B cell (primary cell): ENCODE measurements at regions not wholly inside any gene's neighbourhood (a gene's known extent, or its start where the extent isn't known, plus 50 kb on each side); places are given as distances from the start of the nearest gene placed in this dataset.

Experiments
- ATAC-seq: fragments of 200-7000 bp; cut with Tn5 transposase; one replicate; pipeline ENCODE4 v1.10.0; 2021; ENCODE audit warnings: low read depth, mild to moderate bottlenecking, moderate number of reproducible peaks, moderate library complexity
- CTCF ChIA-PET: fragments of 350-600 bp; sonication (Branson Sonifier 250); formaldehyde crosslinking; loops from one replicate; lab custom pipeline; 2021; ENCODE audit warnings: antibody characterized with exemption, inconsistent platforms; lab: Charles Lee
- POLR2A ChIA-PET: fragments of 350-600 bp; sonication (Branson Sonifier 250); formaldehyde crosslinking; loops from one replicate; lab custom pipeline; 2021; ENCODE audit warnings: antibody characterized with exemption; lab: Charles Lee
- DNase-seq: peaks from one replicate; pipeline ENCODE4 v3.0.0; 2013
- H2AFZ ChIP-seq: 2 replicates; pipeline ENCODE4 v1.6.1; 2012; ENCODE audit warnings: mild to moderate bottlenecking, low read depth, low read length; ENCODE audit not compliant: insufficient read depth, poor library complexity, severe bottlenecking
- H3K27ac ChIP-seq, 2 donors: 1 replicate in 1 of 2; 2 replicates in 1 of 2; pipeline ENCODE4 v1.5.1; 2012 to 2013; ENCODE audit warnings: low read length in 2 of 2, mild to moderate bottlenecking in 2 of 2, moderate library complexity in 1 of 2
- H3K27me3 ChIP-seq, 4 experiments: fragments of 200-600 bp in 1 of 4; sonication (generic) in 1 of 4; replicated peaks in 1 of 4; 1 replicate in 2 of 4; 2 replicates in 2 of 4; pipeline versions ENCODE4 v1.6.1 to v1.7.0; 2013 to 2016; ENCODE audit warnings: low read length in 3 of 4, mild to moderate bottlenecking in 2 of 4, mixed read lengths in 1 of 4, moderate library complexity in 1 of 4; ENCODE audit not compliant: insufficient read depth in 4 of 4, control insufficient read depth in 3 of 4; ENCODE audit errors: control extremely low read depth in 1 of 4
- H3K36me3 ChIP-seq, 2 experiments: replicated peaks in 1 of 2; 1 replicate in 1 of 2; 2 replicates in 1 of 2; pipeline versions ENCODE4 v1.6.1 to v1.7.1; 2013; ENCODE audit warnings: low read length in 1 of 2; ENCODE audit not compliant: insufficient read depth in 2 of 2, control insufficient read depth in 1 of 2; ENCODE audit errors: control extremely low read depth in 1 of 2, extremely low read depth in 1 of 2
- H3K4me1 ChIP-seq, 2 donors: fragments of 200-600 bp in 1 of 2; sonication (generic) in 1 of 2; 1 replicate in 1 of 2; 2 replicates in 1 of 2; pipeline versions ENCODE4 v1.5.1 to v1.6.1; 2013 to 2017; ENCODE audit warnings: low read length in 2 of 2; ENCODE audit not compliant: control insufficient read depth in 2 of 2, insufficient read depth in 2 of 2
- H3K4me2 ChIP-seq: replicated peaks from 2 replicates; pipeline ENCODE3; 2012; ENCODE audit warnings: mild to moderate bottlenecking, low read depth, low read length; ENCODE audit not compliant: poor library complexity, severe bottlenecking
- H3K4me3 ChIP-seq, 5 experiments: fragments of 200-600 bp in 1 of 5; sonication (generic) in 1 of 5; 1 replicate in 3 of 5; 2 replicates in 2 of 5; pipeline versions ENCODE4 v1.5.1 to v1.7.0; 2011 to 2016; ENCODE audit warnings: low read length in 4 of 5, mild to moderate bottlenecking in 4 of 5, low read depth in 2 of 5, control low read depth in 1 of 5, moderate library complexity in 1 of 5; ENCODE audit not compliant: insufficient read depth in 1 of 5; ENCODE audit errors: control extremely low read depth in 1 of 5, extremely low read depth in 1 of 5
- H3K79me2 ChIP-seq: fragments of 200-600 bp; sonication (generic); one replicate; pipeline ENCODE4 v1.6.0; 2016; ENCODE audit warnings: low read length; ENCODE audit not compliant: control insufficient read depth, insufficient read depth
- H3K9ac ChIP-seq: fragments of 200-600 bp; sonication (generic); 2 replicates; pipeline ENCODE4 v1.6.1; 2017; ENCODE audit warnings: mild to moderate bottlenecking, low read length, moderate library complexity
- H3K9me3 ChIP-seq, 3 donors: one replicate each; pipeline versions ENCODE4 v1.6.1 to v1.7.1; 2013; ENCODE audit warnings: low read length in 2 of 3; ENCODE audit not compliant: control insufficient read depth in 2 of 3, insufficient read depth in 1 of 3; ENCODE audit errors: control extremely low read depth in 1 of 3
- H4K20me1 ChIP-seq: 2 replicates; pipeline ENCODE4 v1.6.0; 2012; ENCODE audit warnings: mild to moderate bottlenecking, low read length; ENCODE audit not compliant: insufficient read depth, control insufficient read depth, poor library complexity, severe bottlenecking
- H3K27ac Mint-ChIP-seq: one replicate; pipeline ENCODE4 v1.8.0; 2021; ENCODE audit warnings: mixed read lengths
- H3K27me3 Mint-ChIP-seq: one replicate; pipeline ENCODE4 v1.8.0; 2021; ENCODE audit warnings: mixed read lengths
- H3K4me1 Mint-ChIP-seq: one replicate; pipeline ENCODE4 v1.8.0; 2021; ENCODE audit warnings: mixed read lengths
- H3K4me3 Mint-ChIP-seq: one replicate; pipeline ENCODE4 v1.8.0; 2021; ENCODE audit warnings: mixed read lengths
- H3K9me3 Mint-ChIP-seq: one replicate; pipeline ENCODE4 v1.8.0; 2022; ENCODE audit warnings: mixed read lengths; ENCODE audit not compliant: insufficient read depth
- CTCF ChIP-seq: fragments of 200-600 bp; IDR thresholded peaks from one replicate; pipeline ENCODE4 v1.8.0; 2022; ENCODE audit warnings: antibody characterized with exemption, mild to moderate bottlenecking
- EZH2 ChIP-seq: IDR thresholded peaks from 2 replicates; pipeline ENCODE4 v1.6.1; 2012; ENCODE audit warnings: borderline replicate concordance, low read depth, mild to moderate bottlenecking, moderate library complexity, low read length; ENCODE audit not compliant: insufficient read depth, poor library complexity, severe bottlenecking
- WGBS: methylation state at CpG from one replicate; pipeline ENCODE4 v1.1.5; 2013; ENCODE audit warnings: missing lambda C conversion rate; ENCODE audit not compliant: insufficient coverage; 5-methylcytosine and 5-hydroxymethylcytosine counted together
- intact Hi-C: fragments of 100-400 bp; cut with micrococcal nuclease; formaldehyde crosslinking; loops from one replicate; pipeline ENCODE4 v1.10.0; 2022

- H2AFZ ChIP-seq = no peak overlapping the region
- no peaks in the 10 kb centered on the region for H3K27me3 ChIP-seq
- no peak overlapping the region for H3K27ac ChIP-seq
- no peak for TF ChIP-seq EZH2
- TF ChIP-seq CTCF = no peak
- no peak overlapping the region for H3K4me2 ChIP-seq
- DNase-seq (no peak), ATAC-seq (no peak)
- ChIA-PET POLR2A (no interaction called here), CTCF (no interaction called here)
- H3K4me1 ChIP-seq = no peaks in the 10 kb centered on the region
- Mint-ChIP-seq H3K9me3 (no peaks in the 10 kb centered on the region), H3K27ac (no peak overlapping the region), H3K27me3 (no peaks in the 10 kb centered on the region), H3K4me1 (no peaks in the 10 kb centered on the region), H3K4me3 (no peak overlapping the region)
- WGBS = 70% methylated on average over 1 of the region's 2 CpGs
- H3K4me3 ChIP-seq = no peak overlapping the region
- H3K9me3 ChIP-seq = peaks cover 0 to 2% (median 0%) of the 10 kb centered on the region in 3 donors
- no peaks in the 10 kb centered on the region for H3K36me3 ChIP-seq
- H3K9ac ChIP-seq = no peak overlapping the region
- H3K79me2 ChIP-seq = no peaks in the 10 kb centered on the region
- intact Hi-C loops = no loop called here
- no peaks in the 10 kb centered on the region for H4K20me1 ChIP-seq
These were observed 393.7 kb upstream of the ARGLU1 start for GRCh38 chr13:106961651-106962050.

GRCh38 chr13:106961216-106961615, 393.3 kb upstream of the ARGLU1 start:
- H3K27ac ChIP-seq = no peak overlapping the region
- no peaks in the 10 kb centered on the region for H3K27me3 ChIP-seq
- 83% methylated on average over 1 of the region's 1 CpG for WGBS
- no peak overlapping the region for H3K4me2 ChIP-seq
- TF ChIP-seq EZH2 = no peak
- H3K4me3 Mint-ChIP-seq = no peak overlapping the region
- no peaks in the 10 kb centered on the region for H3K4me1 ChIP-seq
- no peaks in the 10 kb centered on the region for H3K36me3 ChIP-seq
- H3K4me3 ChIP-seq = no peak overlapping the region
- intact Hi-C loops = no loop called here
- peaks cover 0 to 2% (median 0%) of the 10 kb centered on the region in 3 donors for H3K9me3 ChIP-seq
- no peak overlapping the region for H2AFZ ChIP-seq
- H3K9me3 Mint-ChIP-seq = no peaks in the 10 kb centered on the region
- ChIA-PET CTCF (no interaction called here), POLR2A (no interaction called here)
- no peak for DNase-seq
- no peak for ATAC-seq
- no peak overlapping the region for H3K9ac ChIP-seq
- no peaks in the 10 kb centered on the region for H3K27me3 Mint-ChIP-seq
- H3K4me1 Mint-ChIP-seq = no peaks in the 10 kb centered on the region
- H3K79me2 ChIP-seq = no peaks in the 10 kb centered on the region
- H4K20me1 ChIP-seq = no peaks in the 10 kb centered on the region
- no peak overlapping the region for H3K27ac Mint-ChIP-seq
